H1 (cell line): ENCODE measurements at regions not wholly inside any gene's neighbourhood (a gene's known extent, or its start where the extent isn't known, plus 50 kb on each side); places are given as distances from the start of the nearest gene placed in this dataset.
A peak's percentile ranks its signal among the peaks of the same experiment; 100 is the strongest.

Source experiments
- CTCF ChIA-PET: fragments of 300-600 bp; sonication (Branson Sonifier 250); formaldehyde crosslinking; loops from one replicate; lab custom pipeline; 2021; ENCODE audit not compliant: partially characterized antibody; lab: Charles Lee
- POLR2A ChIA-PET: fragments of 300-600 bp; sonication (Branson Sonifier 250); formaldehyde crosslinking; loops from one replicate; lab custom pipeline; 2021; ENCODE audit warnings: inconsistent platforms; ENCODE audit not compliant: partially characterized antibody; lab: Charles Lee
- DNase-seq, 2 experiments: peaks; one replicate each; pipeline versions ENCODE4 v3.0.0 to v3.0.0-alpha.2; 2010 to 2022; ENCODE audit warnings: low spot score in 2 of 2, low read depth in 1 of 2, mixed read lengths in 1 of 2
- FAIRE-seq: peaks from 2 replicates; lab custom pipeline; 2011; peaks lifted over from hg19 to GRCh38; lab: Jason Lieb, UNC
- H2AFZ ChIP-seq: 2 replicates; pipeline ENCODE4 v1.8.1; 2012; ENCODE audit warnings: low read length, inconsistent platforms
- H2AK5ac ChIP-seq: 2 replicates; pipeline ENCODE4 v1.6.1; 2013; ENCODE audit warnings: low read depth, low read length
- H2BK120ac ChIP-seq: replicated peaks from 2 replicates; pipeline ENCODE3; 2013; ENCODE audit warnings: low read depth, low read length, inconsistent platforms
- H2BK12ac ChIP-seq: 2 replicates; pipeline ENCODE4 v1.6.1; 2013; ENCODE audit warnings: low read depth, low read length
- H2BK15ac ChIP-seq: 2 replicates; pipeline ENCODE4 v1.6.1; 2013; ENCODE audit warnings: low read length
- H2BK20ac ChIP-seq: 2 replicates; pipeline ENCODE4 v1.6.1; 2013; ENCODE audit warnings: low read length
- H2BK5ac ChIP-seq: 2 replicates; pipeline ENCODE4 v1.6.1; 2013; ENCODE audit warnings: low read depth, low read length
- H3K14ac ChIP-seq: 2 replicates; pipeline ENCODE4 v1.6.1; 2013; ENCODE audit warnings: inconsistent platforms; ENCODE audit not compliant: insufficient read length
- H3K18ac ChIP-seq: 2 replicates; pipeline ENCODE4 v1.6.1; 2013; ENCODE audit warnings: low read length; ENCODE audit errors: extremely low read depth
- H3K23ac ChIP-seq: 2 replicates; pipeline ENCODE4 v1.6.1; 2013; ENCODE audit warnings: inconsistent platforms; ENCODE audit not compliant: insufficient read length
- H3K23me2 ChIP-seq: 2 replicates; pipeline ENCODE4 v1.6.1; 2013; ENCODE audit warnings: low read depth, low read length
- H3K27ac ChIP-seq: 2 replicates; pipeline ENCODE4 v1.6.1; 2011; ENCODE audit warnings: low read depth, low read length, inconsistent platforms
- H3K27me3 ChIP-seq, 4 experiments: replicated peaks in 1 of 4; 1 replicate in 1 of 4; 2 replicates in 3 of 4; pipeline versions ENCODE4 v1.6.1 to v1.8.1; 2011 to 2013; ENCODE audit warnings: low read length in 3 of 4, mild to moderate bottlenecking in 3 of 4, inconsistent platforms in 2 of 4, mixed read lengths in 2 of 4, moderate library complexity in 1 of 4; ENCODE audit not compliant: control insufficient read depth in 3 of 4, insufficient read depth in 3 of 4; ENCODE audit errors: extremely low read depth in 1 of 4
- H3K36me3 ChIP-seq, 4 experiments: 2 replicates each; pipeline versions ENCODE4 v1.6.1 to v1.8.1; 2011 to 2013; ENCODE audit warnings: mild to moderate bottlenecking in 4 of 4, low read length in 3 of 4, moderate library complexity in 2 of 4, control low read depth in 1 of 4, inconsistent platforms in 1 of 4; ENCODE audit not compliant: insufficient read depth in 4 of 4, control insufficient read depth in 2 of 4
- H3K4ac ChIP-seq: replicated peaks from 2 replicates; pipeline ENCODE3; 2013; ENCODE audit warnings: low read length, low read depth, mixed read lengths, inconsistent platforms; ENCODE audit not compliant: insufficient read length
- H3K4me1 ChIP-seq, 4 experiments: replicated peaks in 1 of 4; 1 replicate in 1 of 4; 2 replicates in 3 of 4; pipeline versions ENCODE4 v1.6.1 to v1.8.1; 2011 to 2013; ENCODE audit warnings: low read length in 3 of 4, inconsistent platforms in 2 of 4, mixed read lengths in 1 of 4; ENCODE audit not compliant: insufficient read depth in 4 of 4, control insufficient read depth in 3 of 4
- H3K4me2 ChIP-seq, 2 experiments: 2 replicates each; pipeline versions ENCODE4 v1.6.1 to v1.8.1; 2011 to 2013; ENCODE audit warnings: low read depth in 2 of 2, low read length in 2 of 2, control low read depth in 1 of 2, inconsistent platforms in 1 of 2, mild to moderate bottlenecking in 1 of 2; ENCODE audit not compliant: insufficient read depth in 1 of 2
- H3K4me3 ChIP-seq, 4 experiments: fragments of 200-600, 300-600 bp in 1 of 4; sonication (generic), shearing (Covaris generic), sonication (Bioruptor Twin) in 1 of 4; 2 replicates each; pipeline versions ENCODE4 v1.5.1 to v1.8.1; 2011 to 2016; ENCODE audit warnings: low read length in 4 of 4, low read depth in 3 of 4, control low read depth in 2 of 4, inconsistent platforms in 2 of 4, mild to moderate bottlenecking in 2 of 4, mixed read lengths in 1 of 4, moderate library complexity in 1 of 4; ENCODE audit not compliant: insufficient read depth in 2 of 4; ENCODE audit errors: extremely low read depth in 1 of 4
- H3K56ac ChIP-seq: replicated peaks from 2 replicates; pipeline ENCODE3; 2013; ENCODE audit warnings: low read depth, mild to moderate bottlenecking, mixed read lengths, low read length, inconsistent platforms; ENCODE audit not compliant: insufficient read length
- H3K79me1 ChIP-seq: 2 replicates; pipeline ENCODE4 v1.6.1; 2013; ENCODE audit warnings: low read depth, low read length, control low read depth
- H3K79me2 ChIP-seq, 2 experiments: 2 replicates each; pipeline versions ENCODE4 v1.6.1 to v1.8.1; 2012 to 2013; ENCODE audit warnings: low read length in 2 of 2, mild to moderate bottlenecking in 2 of 2, inconsistent platforms in 1 of 2; ENCODE audit not compliant: insufficient read depth in 2 of 2, control insufficient read depth in 1 of 2
- H3K9ac ChIP-seq, 4 experiments: replicated peaks in 1 of 4; 1 replicate in 1 of 4; 2 replicates in 3 of 4; pipeline versions ENCODE4 v1.6.1 to v1.8.1; 2011 to 2013; ENCODE audit warnings: low read depth in 3 of 4, low read length in 3 of 4, control low read depth in 2 of 4, mild to moderate bottlenecking in 2 of 4, moderate library complexity in 2 of 4, inconsistent platforms in 1 of 4; ENCODE audit errors: extremely low read depth in 1 of 4
- H3K9me3 ChIP-seq, 2 experiments: 2 replicates each; pipeline versions ENCODE4 v1.6.1 to v1.8.1; 2012 to 2013; ENCODE audit warnings: mild to moderate bottlenecking in 2 of 2, moderate library complexity in 2 of 2, control low read depth in 1 of 2, inconsistent platforms in 1 of 2, low read depth in 1 of 2, low read length in 1 of 2, mixed read lengths in 1 of 2; ENCODE audit not compliant: insufficient read depth in 2 of 2
- H4K20me1 ChIP-seq, 2 experiments: replicated peaks in 1 of 2; 2 replicates each; pipeline versions ENCODE3 to v1.8.1; 2011 to 2013; ENCODE audit warnings: inconsistent platforms in 2 of 2, low read length in 2 of 2, mild to moderate bottlenecking in 1 of 2; ENCODE audit not compliant: insufficient read depth in 2 of 2, control insufficient read depth in 1 of 2
- H4K5ac ChIP-seq: 2 replicates; pipeline ENCODE4 v1.6.1; 2013; ENCODE audit warnings: low read length, low read depth, mixed read lengths, inconsistent platforms; ENCODE audit not compliant: insufficient read length
- H4K8ac ChIP-seq: 2 replicates; pipeline ENCODE4 v1.8.0; 2013; ENCODE audit warnings: mild to moderate bottlenecking, moderate library complexity, low read length, inconsistent platforms; ENCODE audit not compliant: insufficient read depth; ENCODE audit errors: extremely low read depth
- H4K91ac ChIP-seq: replicated peaks from 2 replicates; pipeline ENCODE3; 2013; ENCODE audit warnings: low read length, mixed read lengths, inconsistent platforms; ENCODE audit not compliant: insufficient read length
- ASH2L ChIP-seq: fragments of 200-600, 300-600 bp; sonication (generic); IDR thresholded peaks from one replicate; pipeline ENCODE4 v1.7.1; 2017; ENCODE audit warnings: low read length
- BRCA1 ChIP-seq: IDR thresholded peaks from 2 replicates; pipeline ENCODE4 v1.6.1; 2012; ENCODE audit warnings: low read depth, low read length, improper control_type of control experiment
- EZH2 ChIP-seq: fragments of 200-600 bp; sonication (generic); IDR thresholded peaks from 2 replicates; pipeline ENCODE4 v1.7.1; 2012; ENCODE audit warnings: low read depth, mild to moderate bottlenecking, moderate library complexity, low read length, inconsistent platforms; ENCODE audit not compliant: severe bottlenecking
- JUN ChIP-seq: IDR thresholded peaks from 2 replicates; pipeline ENCODE4 v1.6.1; 2011; ENCODE audit warnings: low read depth, mild to moderate bottlenecking, improper control_type of control experiment, low read length
- SRF ChIP-seq: IDR thresholded peaks from 2 replicates; pipeline ENCODE4 v1.6.1; 2011; ENCODE audit warnings: mild to moderate bottlenecking, low read depth, low read length, moderate library complexity
- SUZ12 ChIP-seq: fragments of 200-600 bp; sonication (generic); IDR thresholded peaks from 2 replicates; pipeline ENCODE4 v1.6.1; 2012; ENCODE audit warnings: mild to moderate bottlenecking, inconsistent platforms, low read length, moderate library complexity, mixed read lengths
- TEAD4 ChIP-seq: IDR thresholded peaks from 2 replicates; pipeline ENCODE4 v1.6.1; 2012; ENCODE audit warnings: low read depth, low read length, inconsistent platforms, mixed read lengths
- WGBS, 2 experiments: shearing (Covaris generic) in 1 of 2; methylation state at CpG; one replicate each; pipeline versions ENCODE4 v1.1.6 to v1.1.7; 2013 to 2015; ENCODE audit warnings: low lambda C conversion rate in 2 of 2, mixed read lengths in 2 of 2, inconsistent platforms in 1 of 2, low coverage in 1 of 2, missing lambda C conversion rate in 1 of 2; ENCODE audit not compliant: insufficient replicate concordance in 2 of 2, insufficient coverage in 1 of 2, insufficient read length in 1 of 2; ENCODE audit errors: extremely low coverage in 1 of 2, missing lambda C conversion rate in 1 of 2; 5-methylcytosine and 5-hydroxymethylcytosine counted together

DNA sequence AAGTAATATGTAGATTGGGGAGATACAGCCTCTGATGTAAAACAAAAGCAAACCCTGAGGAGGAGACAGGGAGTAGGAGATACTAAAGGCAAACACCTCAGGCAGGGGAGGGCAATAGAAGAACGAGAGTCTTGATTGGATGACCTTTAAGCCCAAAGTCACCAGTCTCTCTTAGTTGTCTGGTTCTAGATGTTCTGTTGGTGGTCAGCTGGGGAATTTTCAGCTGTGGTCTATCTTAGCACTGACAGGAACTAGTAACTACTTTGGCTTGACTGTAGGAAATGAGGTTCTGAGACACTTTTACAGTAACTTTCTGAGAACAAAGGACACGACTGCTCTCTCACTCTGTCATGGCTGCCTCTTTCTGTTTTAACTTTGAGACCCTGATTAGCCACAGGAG is 290.7 kb upstream of the MIR17HG start:
- H3K79me1 ChIP-seq = no peaks in the 10 kb centered on the region

More for the DNA sequence above, 290.7 kb upstream of the MIR17HG start:
- Histone ChIP-seq H2BK120ac (no peak overlapping the region), H3K23ac (no peak overlapping the region), H4K8ac (no peak overlapping the region), H2BK20ac (no peak overlapping the region), H3K9me3 (no peaks in the 10 kb centered on the region), H4K5ac (no peak overlapping the region), H2AFZ (peak overlapping the region; percentile 33; the same call in 1 of the 2 replicates), H3K4me2 (no peak overlapping the region), H3K4me3 (no peak overlapping the region), H3K27me3 (no peaks in the 10 kb centered on the region), H3K4me1 (peaks cover 0 to 3% (median 0%) of the 10 kb centered on the region in 4 experiments; a peak in 1 of 7 replicates), H3K56ac (no peak overlapping the region), H2BK12ac (no peak overlapping the region), H4K20me1 (no peaks in the 10 kb centered on the region), H3K36me3 (no peaks in the 10 kb centered on the region), H2AK5ac (no peak overlapping the region), H3K23me2 (no peaks in the 10 kb centered on the region), H3K27ac (no peak overlapping the region), H4K91ac (no peak overlapping the region), H3K79me2 (no peaks in the 10 kb centered on the region), H3K4ac (no peak overlapping the region), H2BK5ac (no peak overlapping the region), H3K9ac (no peak overlapping the region), H3K18ac (no peak overlapping the region), H2BK15ac (no peak overlapping the region), H3K14ac (no peak overlapping the region)
- ChIA-PET POLR2A (no interaction called here), CTCF (interaction anchor here (1.6 kb wide), 1 partner anchor 127 kb away, joined by 6 read pairs; no protein-coding TSS in a partner anchor)
- 97% methylated on average over 2 of the region's 2 CpGs; no CpG with 5 or more reads in 1 of the 2 experiments for WGBS, 2 experiments
- no peak for TF ChIP-seq TEAD4
- TF ChIP-seq JUN = no peak
- TF ChIP-seq SRF = no peak
- TF ChIP-seq SUZ12 = no peak
- no peak for TF ChIP-seq BRCA1
- no peak for TF ChIP-seq EZH2
- TF ChIP-seq ASH2L = no peak
- FAIRE-seq = no peak
- DNase-seq = no peak
